Endometrium (tissue), 2 donors: ENCODE measurements at regions not wholly inside any gene's neighbourhood (a gene's known extent, or its start where the extent isn't known, plus 50 kb on each side); places are given as distances from the start of the nearest gene placed in this dataset.
"Not testable (repeated sequence)": the region's sequence is repeated elsewhere in the genome, so short reads cannot be mapped to it uniquely, and the experiment has no call there.

Experiments
- FAIRE-seq: peaks from 2 replicates; lab custom pipeline; 2012; peaks lifted over from hg19 to GRCh38; lab: Jason Lieb, UNC
- donor health status: control.
- donor health status: control.

DNA sequence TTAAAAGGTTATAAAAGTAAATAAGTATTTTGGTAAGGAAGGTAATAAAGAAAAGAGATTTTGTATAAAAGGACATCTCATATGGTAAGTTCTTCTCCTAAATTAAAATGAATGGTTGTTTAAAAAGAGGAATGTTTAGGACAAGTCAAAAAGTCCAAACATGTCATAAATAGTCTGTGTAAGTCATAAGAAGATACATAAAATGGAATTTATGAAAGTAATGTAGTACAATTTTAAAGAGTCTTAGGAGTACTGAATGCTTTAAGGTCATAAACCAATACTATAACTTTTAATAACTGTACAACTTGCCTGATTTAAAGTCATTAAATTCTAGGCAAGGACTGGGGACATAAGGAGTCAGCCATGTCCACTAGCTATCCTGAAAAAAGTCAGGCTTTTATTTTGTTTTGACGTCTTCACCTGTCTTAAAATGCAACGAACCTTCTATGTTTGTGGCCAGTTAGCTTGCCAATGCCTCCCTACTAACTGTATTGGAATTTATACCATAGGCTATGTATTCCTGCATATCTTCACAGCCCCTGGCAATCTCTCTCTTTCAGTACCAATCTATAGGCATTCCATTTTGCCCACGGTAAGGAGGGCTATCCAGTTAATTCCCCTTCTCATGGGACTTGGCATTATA lies 312.3 kb upstream of the LRRTM4 start:
- peak; percentile 82 for FAIRE-seq

GRCh38 chr2:77838441-77838840 lies 316.3 kb upstream of the LRRTM4 start:
- no peak for FAIRE-seq

- no peak for FAIRE-seq
These were observed 316.9 kb upstream of the LRRTM4 start for GRCh38 chr2:77839102-77839501.

DNA sequence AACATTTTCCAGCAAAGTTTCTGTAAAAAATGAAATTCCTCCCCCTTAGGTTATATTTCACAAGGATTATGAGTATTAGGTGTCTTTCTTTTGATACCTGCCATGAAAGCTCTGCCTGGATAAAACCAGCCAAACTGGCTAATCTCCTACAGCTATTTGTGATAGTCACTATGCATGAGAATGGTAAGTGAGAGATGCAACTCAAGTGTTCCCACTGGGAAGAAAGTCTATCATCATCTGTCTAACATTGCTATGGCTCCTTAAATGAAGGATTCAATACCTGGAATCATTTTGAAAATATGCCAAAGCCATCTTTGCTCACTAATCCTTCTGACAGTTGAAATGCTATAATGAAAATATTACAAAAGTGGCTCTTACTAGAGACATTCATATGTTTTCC lies 339.9 kb upstream of the LRRTM4 start:
- no peak for FAIRE-seq

GRCh38 chr2:77864426-77864825 lies 342.2 kb upstream of the LRRTM4 start:
- no peak for FAIRE-seq

GRCh38 chr2:77866661-77867060 lies 344.5 kb upstream of the LRRTM4 start:
- no peak for FAIRE-seq

GRCh38 chr2:77867146-77867545 lies 345.0 kb upstream of the LRRTM4 start:
- FAIRE-seq, result no peak

- no peak for FAIRE-seq
These were observed 351.3 kb upstream of the LRRTM4 start for GRCh38 chr2:77873506-77873905.

GRCh38 chr2:77900211-77900610 lies 378.0 kb upstream of the LRRTM4 start:
- FAIRE-seq, result not testable (repeated sequence)

GRCh38 chr2:77910136-77910535 lies 388.0 kb upstream of the LRRTM4 start:
- FAIRE-seq, result no peak

DNA sequence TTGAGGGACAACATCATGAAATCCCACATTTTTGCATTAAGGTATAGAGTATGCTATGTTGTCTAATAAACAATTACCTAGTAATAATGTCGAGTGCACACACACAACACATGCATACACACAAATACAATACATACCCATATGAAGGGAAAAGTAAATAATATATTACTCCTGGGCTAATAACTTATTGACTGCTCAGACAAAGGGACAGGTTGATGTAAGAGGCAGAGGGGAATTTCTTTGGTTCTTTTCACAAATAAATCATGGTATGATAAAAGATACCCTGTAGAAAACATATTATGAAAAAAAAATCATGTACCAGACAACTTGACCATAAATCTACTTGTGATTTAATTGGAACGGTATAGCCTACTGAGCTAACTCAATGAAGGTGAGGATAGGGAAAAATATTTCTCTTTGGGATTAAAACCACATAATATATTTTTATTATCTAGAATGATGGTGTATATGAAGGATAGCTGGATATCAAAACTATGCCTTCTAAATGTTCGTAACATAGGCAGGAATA lies 398.7 kb upstream of the LRRTM4 start:
- FAIRE-seq, result no peak

GRCh38 chr2:77922567-77922966 lies 400.4 kb upstream of the LRRTM4 start:
- no peak for FAIRE-seq

DNA sequence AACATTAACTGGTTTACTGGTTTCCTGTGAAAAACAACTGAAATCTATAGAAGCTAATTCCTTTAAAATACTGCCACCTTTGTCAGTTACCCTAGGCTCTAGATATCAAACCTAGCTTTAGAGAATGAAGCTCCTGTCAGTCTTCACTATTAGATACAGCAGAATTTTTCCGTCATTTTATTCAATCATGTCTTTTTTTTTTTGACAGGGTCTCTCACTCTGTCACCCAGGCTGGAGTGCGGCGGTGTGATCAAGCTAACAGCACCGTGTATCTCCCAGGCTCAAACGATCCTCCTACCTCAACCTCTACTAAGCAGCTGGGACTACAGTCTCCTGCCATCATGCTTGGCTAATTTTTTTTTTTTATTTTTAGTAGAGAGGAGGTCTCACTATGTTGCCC lies 415.2 kb upstream of the LRRTM4 start:
- no peak for FAIRE-seq

DNA sequence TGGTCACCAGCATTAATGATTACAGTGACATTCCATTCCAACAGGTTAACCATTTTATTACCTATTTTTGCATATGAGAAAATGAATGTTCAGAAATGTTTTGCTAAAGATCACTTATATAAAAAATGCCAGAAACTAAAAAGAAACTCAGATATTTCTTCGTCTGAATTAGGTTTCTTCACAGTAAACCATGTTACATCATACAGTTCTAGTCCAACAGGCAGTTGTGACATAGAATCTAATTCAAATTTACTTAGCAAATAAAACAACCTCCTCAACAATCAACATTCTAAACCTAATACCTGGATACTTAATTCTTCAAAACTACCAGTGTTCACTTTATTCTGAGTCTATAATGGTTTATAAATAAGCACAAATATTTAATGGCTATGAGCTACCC lies 416.3 kb upstream of the LRRTM4 start:
- FAIRE-seq, result no peak

DNA sequence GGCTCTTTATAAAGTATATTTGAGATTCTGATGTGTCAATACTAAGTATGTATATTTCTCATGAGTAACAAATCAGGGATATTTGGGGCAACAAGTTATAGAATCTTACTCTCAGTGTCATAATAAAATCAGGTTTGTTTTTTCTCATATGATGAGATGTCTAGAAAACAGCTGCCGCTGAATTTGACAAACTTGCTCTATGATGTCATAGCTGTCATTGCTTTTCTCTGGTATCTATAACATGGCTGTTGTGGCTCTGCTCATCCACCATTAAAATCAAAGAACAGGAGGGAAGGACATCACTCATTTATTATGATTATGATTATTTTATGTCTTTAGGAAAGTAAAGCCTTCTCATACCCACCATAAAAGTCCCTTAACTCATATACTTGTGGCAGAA lies 417.2 kb upstream of the LRRTM4 start:
- no peak for FAIRE-seq

GRCh38 chr2:77939801-77940200 lies 417.6 kb upstream of the LRRTM4 start:
- no peak for FAIRE-seq

GRCh38 chr2:77954931-77955330 lies 432.8 kb upstream of the LRRTM4 start:
- FAIRE-seq, result no peak

- peak; percentile 94 for FAIRE-seq
These were observed 440.8 kb upstream of the LRRTM4 start for GRCh38 chr2:77962943-77963342.

DNA sequence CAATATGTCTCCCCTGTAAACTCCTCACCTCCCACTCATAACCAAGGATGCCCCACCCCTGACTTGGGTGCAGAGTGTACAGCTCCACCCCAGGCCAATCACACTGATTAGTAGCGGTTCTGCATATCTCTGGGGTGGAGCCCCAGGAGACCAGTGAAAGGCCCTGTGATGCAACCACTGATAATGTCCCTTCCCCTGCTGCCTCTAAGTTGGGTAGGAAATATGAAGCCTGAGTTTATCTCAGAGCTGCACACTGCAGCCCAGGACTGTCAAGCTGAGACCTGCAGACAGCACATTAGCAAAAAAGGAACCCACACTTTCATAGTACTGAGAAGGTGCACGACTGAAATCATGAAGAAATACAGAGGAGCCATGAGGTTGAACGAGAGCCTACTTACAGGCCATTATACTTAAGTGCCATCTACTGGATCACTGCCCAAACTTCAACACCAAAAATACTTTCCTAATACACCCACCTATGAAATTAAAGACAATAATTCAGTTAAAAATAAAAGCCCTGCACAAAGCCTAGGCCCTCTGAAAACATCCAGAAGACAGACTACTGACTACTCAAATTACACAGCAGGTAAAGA lies 455.4 kb upstream of the LRRTM4 start:
- FAIRE-seq, result no peak

DNA sequence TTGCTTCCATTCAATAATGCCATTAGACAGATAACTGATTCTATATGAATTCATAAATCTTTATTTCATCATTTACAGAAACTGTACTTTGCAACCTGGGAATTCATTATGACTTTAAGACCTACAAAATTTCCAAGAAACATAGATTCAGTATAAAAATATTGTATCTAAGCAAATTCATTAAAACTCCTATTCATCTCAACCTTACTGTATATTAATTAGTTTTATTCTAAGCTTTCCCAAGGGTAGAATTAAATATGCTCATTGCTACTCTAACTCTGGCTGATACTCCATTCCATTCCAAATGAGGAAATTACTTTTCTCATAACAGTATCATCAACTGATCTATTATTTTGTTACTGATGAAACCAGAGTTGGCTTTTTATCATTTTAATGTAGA lies 473.0 kb upstream of the LRRTM4 start:
- no peak for FAIRE-seq

- no peak for FAIRE-seq
These were observed 477.2 kb upstream of the LRRTM4 start for GRCh38 chr2:77999376-77999775.

- no peak for FAIRE-seq
These were observed 487.1 kb upstream of the LRRTM4 start for GRCh38 chr2:78009289-78009688.

GRCh38 chr2:78011251-78011650 lies 489.1 kb upstream of the LRRTM4 start:
- FAIRE-seq, result no peak

- no peak for FAIRE-seq
These were observed 498.3 kb upstream of the LRRTM4 start for GRCh38 chr2:78020491-78020890.
